Pancreas (tissue), 10 donors: ENCODE measurements at regions not wholly inside any gene's neighbourhood (a gene's known extent, or its start where the extent isn't known, plus 50 kb on each side); places are given as distances from the start of the nearest gene placed in this dataset.

ENCODE experiments used
- ATAC-seq, 4 donors: fragments of 200-7000 bp; cut with Tn5 transposase; one replicate each; pipeline versions ENCODE4 v1.8.0 to v1.9.1; 2020; ENCODE audit warnings: mild to moderate bottlenecking in 4 of 4, moderate library complexity in 4 of 4
- DNase-seq, 6 donors: peaks; one replicate each; pipeline ENCODE4 v3.0.0-alpha.2; 2020
- FAIRE-seq: peaks from 2 replicates; lab custom pipeline; 2012; peaks lifted over from hg19 to GRCh38; lab: Jason Lieb, UNC
- H3K27ac ChIP-seq, 4 donors: fragments of 200-600 bp; sonication (generic); 1 replicate in 3 of 4; 2 replicates in 1 of 4; pipeline versions ENCODE4 v1.5.0 to v1.8.0; 2020
- H3K27me3 ChIP-seq, 4 donors: fragments of 200-600 bp; one replicate each; pipeline ENCODE4 v1.8.0; 2021
- H3K36me3 ChIP-seq, 3 donors: fragments of 200-600 bp; sonication (generic) in 1 of 3; one replicate each; pipeline versions ENCODE4 v1.5.0 to v1.8.0; 2020 to 2021
- H3K4me1 ChIP-seq, 3 donors: fragments of 200-600 bp; one replicate each; pipeline ENCODE4 v1.8.0; 2021
- H3K4me3 ChIP-seq, 4 donors: fragments of 200-600 bp; sonication (generic) in 2 of 4; one replicate each; pipeline versions ENCODE4 v1.5.0 to v1.8.0; 2020 to 2021
- H3K9me3 ChIP-seq, 4 donors: fragments of 200-600 bp; one replicate each; pipeline ENCODE4 v1.8.0; 2021
- WGBS, 2 donors: extraction: QIAGEN DNeasy Blood & Tissue Kit; methylation state at CpG; one replicate each; pipeline ENCODE4 v1.1.7; 2013; 5-methylcytosine and 5-hydroxymethylcytosine counted together
- intact Hi-C, 3 donors: fragments of 100-400 bp; cut with DNase I; formaldehyde crosslinking; loops; one replicate each; pipeline versions ENCODE4 v1.11.1 to v1.14.2; 2022
- TF ChIP-seq, protein P1 (sequence below), 4 donors: fragments of 200-600 bp; sonication (generic) in 3 of 4; IDR thresholded peaks; one replicate each; pipeline versions ENCODE4 v1.5.0 to v1.8.0; 2021; ENCODE audit warnings: antibody characterized with exemption in 4 of 4
- donor health status: healthy with polysubstance abuse.
- donor health status: DM: no; HTN: no; CAD: no; lungs with moderate emphysema.
- donor health status: DM: no; HTN: no; CAD: no.
- donor health status: control.
- donor health status: control.
- donor health status: Bipolar disorder and iron deficiency.
- donor health status: DM: yes; HTN: yes; CAD: no.
- donor health status: DM: no; HTN: no; CAD: no.
- donor health status: DM: no; HTN: no; CAD: no.
- donor health status: DM: yes; HTN: yes; CAD: no.

DNA sequence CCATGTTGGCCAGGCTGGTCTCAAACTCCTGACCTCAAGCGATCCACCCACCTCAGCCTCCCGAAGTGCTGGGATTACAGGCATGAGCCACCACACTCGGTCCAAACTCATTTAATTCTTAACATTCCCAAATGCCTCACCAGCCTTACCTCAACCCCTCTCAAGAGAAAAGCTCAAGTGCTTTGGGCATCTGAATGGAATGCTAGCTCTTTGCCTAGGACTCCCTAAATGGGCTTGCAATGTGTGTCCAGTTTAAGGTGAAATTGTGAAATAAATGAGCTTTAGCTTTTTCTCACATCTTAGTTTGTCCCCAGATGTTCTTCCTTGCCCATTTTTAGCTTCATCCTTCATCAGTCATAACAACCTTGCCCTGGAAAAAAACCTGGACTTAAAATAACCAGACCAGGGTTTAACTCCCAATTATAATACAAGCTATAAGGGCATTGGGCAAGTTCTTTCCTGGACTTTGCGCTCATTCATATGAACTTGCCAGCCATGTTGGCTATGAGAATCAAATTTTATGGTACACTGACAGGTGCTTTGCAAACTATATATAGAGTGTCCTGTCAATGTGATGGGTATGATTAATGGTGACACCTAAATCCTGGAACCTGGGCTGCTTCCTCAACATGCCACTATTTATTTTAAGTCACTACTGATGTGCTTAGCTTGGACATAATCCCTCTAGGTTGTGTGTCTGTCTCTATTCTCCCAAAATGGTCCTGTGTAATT, 95.1 kb upstream of the SERPINE2 start:
- ATAC-seq = no peak

DNA sequence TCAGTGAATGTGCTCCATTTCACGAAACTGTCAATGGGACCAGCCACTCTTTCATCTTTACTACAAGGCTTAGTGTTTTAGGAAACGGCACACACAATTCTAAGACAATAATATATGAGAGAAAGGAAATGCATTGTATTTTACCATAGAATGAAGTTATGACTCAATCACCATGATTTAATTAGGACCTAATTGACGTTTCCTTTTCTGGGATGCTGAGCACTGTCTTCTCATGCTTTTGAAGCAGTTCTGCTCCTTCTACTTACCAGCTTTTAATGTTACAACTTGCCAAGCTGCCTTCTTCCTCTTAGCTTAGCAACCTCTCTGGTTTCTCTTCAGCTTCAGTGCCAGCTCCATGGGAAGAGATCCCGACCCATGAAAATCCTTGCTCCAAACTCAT, 94.3 kb upstream of the SERPINE2 start:
- Histone ChIP-seq H3K4me1 (peaks cover 0 to 4% (median 0%) of the 10 kb centered on the region in 3 donors), H3K4me3 (no peak overlapping the region), H3K27ac (no peak overlapping the region), H3K36me3 (no peaks in the 10 kb centered on the region), H3K9me3 (no peaks in the 10 kb centered on the region), H3K27me3 (no peaks in the 10 kb centered on the region)
- intact Hi-C loops = no loop called here
- no peak for FAIRE-seq
- no peak for DNase-seq
- TF ChIP-seq, protein P1, sequence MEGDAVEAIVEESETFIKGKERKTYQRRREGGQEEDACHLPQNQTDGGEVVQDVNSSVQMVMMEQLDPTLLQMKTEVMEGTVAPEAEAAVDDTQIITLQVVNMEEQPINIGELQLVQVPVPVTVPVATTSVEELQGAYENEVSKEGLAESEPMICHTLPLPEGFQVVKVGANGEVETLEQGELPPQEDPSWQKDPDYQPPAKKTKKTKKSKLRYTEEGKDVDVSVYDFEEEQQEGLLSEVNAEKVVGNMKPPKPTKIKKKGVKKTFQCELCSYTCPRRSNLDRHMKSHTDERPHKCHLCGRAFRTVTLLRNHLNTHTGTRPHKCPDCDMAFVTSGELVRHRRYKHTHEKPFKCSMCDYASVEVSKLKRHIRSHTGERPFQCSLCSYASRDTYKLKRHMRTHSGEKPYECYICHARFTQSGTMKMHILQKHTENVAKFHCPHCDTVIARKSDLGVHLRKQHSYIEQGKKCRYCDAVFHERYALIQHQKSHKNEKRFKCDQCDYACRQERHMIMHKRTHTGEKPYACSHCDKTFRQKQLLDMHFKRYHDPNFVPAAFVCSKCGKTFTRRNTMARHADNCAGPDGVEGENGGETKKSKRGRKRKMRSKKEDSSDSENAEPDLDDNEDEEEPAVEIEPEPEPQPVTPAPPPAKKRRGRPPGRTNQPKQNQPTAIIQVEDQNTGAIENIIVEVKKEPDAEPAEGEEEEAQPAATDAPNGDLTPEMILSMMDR (IDR thresholded peaks at IDR 0.05) = no peak
- ATAC-seq = no peak
- WGBS, 2 donors = 56 to 71% methylated on average over 4 of the region's 4 CpGs

More for the DNA sequence above, 95.1 kb upstream of the SERPINE2 start:
- no peaks in the 10 kb centered on the region for H3K9me3 ChIP-seq
- no peaks in the 10 kb centered on the region for H3K36me3 ChIP-seq
- no peak for FAIRE-seq
- intact Hi-C loops = no loop called here
- 84 to 90% methylated on average over 4 of the region's 4 CpGs for WGBS, 2 donors
- H3K4me3 ChIP-seq = no peak overlapping the region
- H3K4me1 ChIP-seq = no peaks in the 10 kb centered on the region
- no peak overlapping the region for H3K27ac ChIP-seq
- TF ChIP-seq, protein P1 (IDR thresholded peaks at IDR 0.05) = no peak
- DNase-seq = no peak
- no peaks in the 10 kb centered on the region for H3K27me3 ChIP-seq

DNA sequence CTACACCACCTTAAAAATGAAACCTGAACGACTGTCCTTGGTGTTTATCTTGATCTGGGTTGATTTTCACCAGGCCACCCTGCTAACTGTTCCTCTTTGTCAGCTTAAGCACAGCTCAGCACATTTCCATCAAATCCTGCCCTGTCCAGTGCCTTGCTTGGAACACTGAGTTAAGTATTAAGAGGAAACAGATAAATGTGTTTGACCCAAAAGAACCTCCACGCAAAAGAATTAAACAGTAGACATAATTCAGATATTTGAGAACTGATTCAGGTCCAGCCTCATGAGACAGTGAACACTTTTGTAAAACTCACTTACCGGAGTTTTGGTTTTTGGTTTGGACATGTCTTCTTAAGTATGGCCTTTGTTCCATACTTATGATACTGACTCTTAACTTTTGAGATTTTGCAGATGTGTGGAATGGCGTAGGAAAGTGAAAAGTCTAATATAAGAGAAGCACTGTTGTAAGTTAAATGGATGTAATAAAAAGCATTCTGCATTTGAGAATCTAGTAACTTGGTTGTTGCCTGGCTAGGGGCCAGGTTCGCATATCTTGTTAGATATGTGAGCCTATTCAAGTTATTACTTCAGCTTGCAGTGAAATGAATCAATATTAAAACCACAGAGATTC, 88.9 kb upstream of the SERPINE2 start:
- H3K9me3 ChIP-seq = no peaks in the 10 kb centered on the region
- H3K36me3 ChIP-seq = no peaks in the 10 kb centered on the region
- no peaks in the 10 kb centered on the region for H3K27me3 ChIP-seq
- FAIRE-seq = no peak
- H3K27ac ChIP-seq = peak overlapping the region in 1 of 4 donors; percentile 3
- H3K4me1 ChIP-seq = peaks cover 0 to 4% (median 0%) of the 10 kb centered on the region in 3 donors
- peak in 3 of 4 donors; percentile 16 to 53 (median 26) for ATAC-seq
- H3K4me3 ChIP-seq = no peak overlapping the region
- intact Hi-C loops = no loop called here
- 19 to 31% methylated on average over 5 of the region's 5 CpGs for WGBS, 2 donors
- peak in 2 of 6 donors; percentile 17 to 20 for DNase-seq
- TF ChIP-seq, protein P1 (IDR thresholded peaks at IDR 0.05) = no peak

DNA sequence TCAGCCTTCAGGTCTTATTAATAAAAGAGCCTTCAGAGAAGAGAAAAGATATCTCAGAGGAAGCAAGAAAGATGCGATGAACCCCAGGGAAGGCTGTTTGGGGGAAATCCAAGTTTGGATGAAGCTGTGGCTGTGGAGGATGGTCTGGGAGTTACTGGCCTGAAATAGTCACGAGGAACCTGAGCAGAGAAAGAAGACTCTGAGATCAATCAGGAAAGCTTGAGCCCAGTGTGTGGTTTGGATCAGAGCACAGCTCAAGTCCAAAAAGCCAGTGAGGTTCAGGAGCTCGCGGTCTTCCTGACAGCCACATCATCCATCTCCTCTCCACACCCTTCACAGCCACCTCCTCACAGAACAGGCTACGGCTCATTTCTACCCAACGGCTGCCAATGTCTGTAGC, 87.4 kb upstream of the SERPINE2 start:
- intact Hi-C loops = no loop called here
- Histone ChIP-seq H3K4me1 (peaks cover 0 to 4% (median 0%) of the 10 kb centered on the region in 3 donors), H3K9me3 (no peaks in the 10 kb centered on the region), H3K27ac (no peak overlapping the region), H3K36me3 (no peaks in the 10 kb centered on the region), H3K27me3 (no peaks in the 10 kb centered on the region), H3K4me3 (no peak overlapping the region)
- TF ChIP-seq, protein P1 (IDR thresholded peaks at IDR 0.05) = no peak
- ATAC-seq (peak in 2 of 4 donors; percentile 34 to 58), FAIRE-seq (no peak), DNase-seq (peak in 1 of 6 donors; percentile 22)
- 77 to 93% methylated on average over 6 of the region's 6 CpGs for WGBS, 2 donors

DNA sequence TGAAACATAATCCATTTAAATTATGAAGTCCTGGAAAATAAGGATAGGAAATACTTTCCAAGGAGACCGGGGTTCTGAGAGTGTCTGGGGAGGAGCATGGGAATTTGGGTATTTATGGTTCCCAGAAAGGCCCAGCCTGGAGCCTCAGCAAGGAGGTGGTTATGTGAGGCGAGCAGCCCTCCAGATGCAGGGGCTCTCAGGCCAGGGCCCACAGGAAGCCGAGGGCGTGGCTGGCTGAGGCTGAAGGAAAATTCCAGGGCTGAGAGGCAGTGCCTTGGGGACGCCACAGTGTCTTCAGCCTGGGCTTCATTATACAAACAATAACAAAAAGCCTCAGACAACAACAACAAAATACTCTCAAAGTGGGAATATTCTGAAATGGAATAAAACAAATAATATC, 86.9 kb upstream of the SERPINE2 start:
- Histone ChIP-seq H3K27me3 (no peaks in the 10 kb centered on the region), H3K4me3 (no peak overlapping the region), H3K9me3 (no peaks in the 10 kb centered on the region), H3K36me3 (no peaks in the 10 kb centered on the region), H3K27ac (no peak overlapping the region), H3K4me1 (peaks cover 0 to 4% (median 0%) of the 10 kb centered on the region in 3 donors)
- ATAC-seq (no peak), DNase-seq (no peak), FAIRE-seq (no peak)
- TF ChIP-seq, protein P1 (IDR thresholded peaks at IDR 0.05) = no peak
- WGBS, 2 donors = 69 to 75% methylated on average over 5 of the region's 5 CpGs
- intact Hi-C loops = no loop called here
